IPS-18a (cell line): ENCODE measurements at regions not wholly inside any gene's neighbourhood (a gene's known extent, or its start where the extent isn't known, plus 50 kb on each side); places are given as distances from the start of the nearest gene placed in this dataset.

Experiments
- H3K27ac ChIP-seq: one replicate; pipeline ENCODE4 v1.5.1; 2013; ENCODE audit warnings: low read length
- H3K27me3 ChIP-seq: one replicate; pipeline ENCODE4 v1.6.1; 2013; ENCODE audit warnings: mild to moderate bottlenecking, low read length; ENCODE audit not compliant: control insufficient read depth, insufficient read depth
- H3K36me3 ChIP-seq: one replicate; pipeline ENCODE4 v1.6.1; 2013; ENCODE audit warnings: low read depth, low read length; ENCODE audit not compliant: control insufficient read depth
- H3K4me1 ChIP-seq: one replicate; pipeline ENCODE4 v1.6.1; 2013; ENCODE audit warnings: low read depth, low read length; ENCODE audit not compliant: control insufficient read depth
- H3K4me3 ChIP-seq: one replicate; pipeline ENCODE4 v1.5.1; 2013; ENCODE audit warnings: low read length
- H3K9ac ChIP-seq: one replicate; pipeline ENCODE4 v1.6.1; 2013; ENCODE audit warnings: mild to moderate bottlenecking, low read length, moderate library complexity
- H3K9me3 ChIP-seq: one replicate; pipeline ENCODE4 v1.6.1; 2013; ENCODE audit warnings: low read depth, low read length; ENCODE audit not compliant: control insufficient read depth

- no peaks in the 10 kb centered on the region for H3K36me3 ChIP-seq
- H3K27me3 ChIP-seq, result no peaks in the 10 kb centered on the region
- H3K4me3 ChIP-seq, result no peak overlapping the region
- no peaks in the 10 kb centered on the region for H3K4me1 ChIP-seq
- no peak overlapping the region for H3K27ac ChIP-seq
- H3K9me3 ChIP-seq, result peaks cover 3% of the 10 kb centered on the region
- no peak overlapping the region for H3K9ac ChIP-seq
These were observed 72.9 kb upstream of the KIAA1217 start for GRCh38 chr10:24136070-24136469.

DNA sequence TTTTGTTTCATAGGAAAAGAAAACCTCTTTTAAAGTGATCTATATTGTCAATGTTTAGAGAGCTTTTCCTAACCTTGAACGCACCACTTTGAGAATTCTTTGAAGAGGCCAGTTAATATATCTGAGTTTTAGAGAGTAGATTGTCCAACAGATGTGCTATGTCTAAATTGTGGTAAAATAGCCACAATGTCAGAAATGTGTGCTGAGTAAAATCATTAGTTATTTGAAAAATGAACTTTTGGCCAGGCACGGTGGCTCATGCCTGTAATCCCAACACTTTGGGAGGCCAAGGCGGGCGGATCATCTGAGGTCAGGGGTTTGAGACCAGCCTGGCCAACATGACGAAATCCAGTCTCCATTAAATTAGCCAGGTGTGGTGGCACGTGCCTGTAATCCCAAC lies 61.6 kb upstream of the KIAA1217 start:
- Histone ChIP-seq H3K27ac (no peak overlapping the region), H3K4me3 (no peak overlapping the region), H3K4me1 (no peaks in the 10 kb centered on the region), H3K36me3 (no peaks in the 10 kb centered on the region), H3K27me3 (no peaks in the 10 kb centered on the region), H3K9me3 (no peaks in the 10 kb centered on the region), H3K9ac (no peak overlapping the region)

- H3K36me3 ChIP-seq, result no peaks in the 10 kb centered on the region
- H3K27me3 ChIP-seq, result no peaks in the 10 kb centered on the region
- H3K27ac ChIP-seq, result no peak overlapping the region
- no peaks in the 10 kb centered on the region for H3K9me3 ChIP-seq
- H3K9ac ChIP-seq, result no peak overlapping the region
- H3K4me3 ChIP-seq, result no peak overlapping the region
- no peaks in the 10 kb centered on the region for H3K4me1 ChIP-seq
These were observed 59.3 kb upstream of the KIAA1217 start for GRCh38 chr10:24149640-24150039.

DNA sequence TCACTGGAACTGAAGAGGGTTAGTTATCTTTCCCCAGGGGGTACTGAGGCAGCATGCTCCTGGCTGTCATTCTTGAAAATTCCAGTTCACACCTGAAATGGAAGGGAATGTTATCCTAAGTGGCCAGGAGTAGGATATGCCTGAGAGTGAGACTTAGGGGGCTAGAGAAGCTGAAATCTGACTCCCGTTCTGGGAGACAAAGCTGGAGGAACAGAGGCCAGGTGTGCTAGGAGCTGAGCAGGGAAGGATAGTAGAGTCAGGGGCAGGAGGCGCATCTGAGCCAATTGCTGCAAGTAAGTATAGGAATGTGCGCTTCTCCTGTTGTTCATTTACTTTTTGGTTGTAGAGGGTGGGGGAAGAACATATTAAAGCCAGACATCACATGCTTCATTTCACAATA lies 58.1 kb upstream of the KIAA1217 start:
- no peaks in the 10 kb centered on the region for H3K4me1 ChIP-seq
- H3K27me3 ChIP-seq, result no peaks in the 10 kb centered on the region
- no peak overlapping the region for H3K27ac ChIP-seq

DNA sequence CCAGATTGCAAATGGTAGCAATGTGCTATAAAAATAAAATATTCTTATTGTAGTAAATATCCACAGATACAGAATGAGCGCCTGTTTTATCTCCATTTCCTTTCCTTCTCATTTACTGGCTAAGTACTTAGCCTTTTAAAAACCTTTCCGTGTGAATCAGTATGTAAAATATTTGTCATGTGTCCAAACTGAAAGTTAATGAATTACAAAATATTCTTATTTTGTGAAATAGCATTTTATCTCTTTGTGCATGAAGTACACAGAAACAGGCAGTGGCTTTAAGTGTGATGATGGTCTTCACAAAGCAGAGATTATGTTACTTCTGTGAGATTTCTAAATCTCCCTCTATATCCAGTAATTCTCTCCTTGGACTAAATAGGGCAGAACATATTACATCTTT lies 56.7 kb upstream of the KIAA1217 start:
- H3K4me1 ChIP-seq, result no peaks in the 10 kb centered on the region
- no peaks in the 10 kb centered on the region for H3K9me3 ChIP-seq
- no peak overlapping the region for H3K4me3 ChIP-seq
- no peak overlapping the region for H3K9ac ChIP-seq
- no peak overlapping the region for H3K27ac ChIP-seq
- H3K27me3 ChIP-seq, result no peaks in the 10 kb centered on the region
- no peaks in the 10 kb centered on the region for H3K36me3 ChIP-seq

More for the DNA sequence above, 58.1 kb upstream of the KIAA1217 start:
- H3K36me3 ChIP-seq, result no peaks in the 10 kb centered on the region
- no peaks in the 10 kb centered on the region for H3K9me3 ChIP-seq
- H3K9ac ChIP-seq, result no peak overlapping the region
- no peak overlapping the region for H3K4me3 ChIP-seq

- no peak overlapping the region for H3K4me3 ChIP-seq
- no peak overlapping the region for H3K9ac ChIP-seq
- H3K27me3 ChIP-seq, result no peaks in the 10 kb centered on the region
- no peak overlapping the region for H3K27ac ChIP-seq
- no peaks in the 10 kb centered on the region for H3K4me1 ChIP-seq
- H3K36me3 ChIP-seq, result no peaks in the 10 kb centered on the region
- no peaks in the 10 kb centered on the region for H3K9me3 ChIP-seq
These were observed 55.9 kb upstream of the KIAA1217 start for GRCh38 chr10:24153031-24153430.

DNA sequence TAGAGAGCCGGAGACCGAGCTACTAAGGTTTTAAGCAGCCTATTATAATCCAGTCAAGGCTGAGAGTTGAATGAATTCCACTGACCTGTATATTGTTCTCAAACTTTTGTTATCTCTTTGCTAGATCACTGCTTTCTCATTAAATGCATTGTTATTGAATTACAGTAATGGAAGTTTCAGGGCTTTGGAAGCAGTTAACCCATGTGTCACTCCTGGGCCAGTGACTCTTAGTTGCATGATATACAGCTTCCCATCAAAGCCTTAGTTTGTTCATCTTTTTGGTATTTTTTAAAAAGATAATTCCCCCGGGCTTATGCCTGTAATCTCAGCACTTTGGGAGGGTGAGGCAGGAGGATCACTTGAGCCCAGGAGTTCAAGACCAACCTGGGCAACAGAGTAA lies 55.4 kb upstream of the KIAA1217 start:
- no peaks in the 10 kb centered on the region for H3K36me3 ChIP-seq
- no peaks in the 10 kb centered on the region for H3K27me3 ChIP-seq
- no peaks in the 10 kb centered on the region for H3K4me1 ChIP-seq
- no peak overlapping the region for H3K27ac ChIP-seq
- no peak overlapping the region for H3K4me3 ChIP-seq
- no peak overlapping the region for H3K9ac ChIP-seq
- H3K9me3 ChIP-seq, result no peaks in the 10 kb centered on the region

DNA sequence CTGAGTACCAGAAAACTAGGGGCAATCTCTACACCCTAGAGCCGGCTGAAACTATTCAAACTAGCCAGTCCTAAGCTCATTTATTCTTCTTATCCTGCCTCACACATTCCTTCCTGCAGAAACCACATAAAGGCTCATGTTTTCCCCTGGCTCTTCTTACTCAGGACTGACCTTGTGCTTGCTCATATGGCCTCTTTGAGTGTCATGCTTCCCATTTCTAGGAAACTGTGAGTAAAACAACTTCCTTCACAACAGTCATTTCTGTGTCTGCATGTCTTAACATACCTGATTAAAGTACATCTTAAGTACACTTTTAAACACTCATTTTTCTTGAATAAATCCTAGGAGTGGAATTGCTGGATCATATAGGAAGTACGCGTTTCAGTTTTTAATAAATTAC lies 52.3 kb upstream of the KIAA1217 start:
- Histone ChIP-seq H3K4me1 (no peaks in the 10 kb centered on the region), H3K27ac (no peak overlapping the region), H3K4me3 (no peak overlapping the region), H3K9ac (no peak overlapping the region), H3K9me3 (no peaks in the 10 kb centered on the region), H3K36me3 (no peaks in the 10 kb centered on the region), H3K27me3 (no peaks in the 10 kb centered on the region)

DNA sequence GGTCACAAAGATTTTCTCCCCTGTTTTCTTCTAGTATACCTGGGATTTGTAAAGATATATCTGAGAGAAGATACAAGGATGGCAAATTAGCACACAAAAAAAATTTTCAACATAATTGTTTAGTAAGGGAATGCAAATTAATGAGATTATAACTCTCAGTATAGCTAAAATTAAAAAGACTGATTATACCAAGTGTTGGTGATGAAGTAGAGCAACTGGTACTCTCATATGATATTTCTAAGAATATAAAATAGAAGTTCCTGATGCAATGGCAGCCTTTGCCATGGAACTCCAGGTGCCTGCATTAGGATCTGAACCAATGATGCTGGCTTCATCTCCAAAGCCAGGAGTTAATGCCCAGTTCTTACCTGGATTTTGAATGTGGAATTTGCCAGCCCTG lies 51.4 kb upstream of the KIAA1217 start:
- Histone ChIP-seq H3K9me3 (no peaks in the 10 kb centered on the region), H3K9ac (no peak overlapping the region), H3K4me1 (no peaks in the 10 kb centered on the region), H3K27me3 (no peaks in the 10 kb centered on the region), H3K4me3 (no peak overlapping the region), H3K27ac (no peak overlapping the region), H3K36me3 (no peaks in the 10 kb centered on the region)
